ENCODE measurements at regions not wholly inside any gene's neighbourhood (a gene's known extent, or its start where the extent isn't known, plus 50 kb on each side); places are given as distances from the start of the nearest gene placed in this dataset.

DNA sequence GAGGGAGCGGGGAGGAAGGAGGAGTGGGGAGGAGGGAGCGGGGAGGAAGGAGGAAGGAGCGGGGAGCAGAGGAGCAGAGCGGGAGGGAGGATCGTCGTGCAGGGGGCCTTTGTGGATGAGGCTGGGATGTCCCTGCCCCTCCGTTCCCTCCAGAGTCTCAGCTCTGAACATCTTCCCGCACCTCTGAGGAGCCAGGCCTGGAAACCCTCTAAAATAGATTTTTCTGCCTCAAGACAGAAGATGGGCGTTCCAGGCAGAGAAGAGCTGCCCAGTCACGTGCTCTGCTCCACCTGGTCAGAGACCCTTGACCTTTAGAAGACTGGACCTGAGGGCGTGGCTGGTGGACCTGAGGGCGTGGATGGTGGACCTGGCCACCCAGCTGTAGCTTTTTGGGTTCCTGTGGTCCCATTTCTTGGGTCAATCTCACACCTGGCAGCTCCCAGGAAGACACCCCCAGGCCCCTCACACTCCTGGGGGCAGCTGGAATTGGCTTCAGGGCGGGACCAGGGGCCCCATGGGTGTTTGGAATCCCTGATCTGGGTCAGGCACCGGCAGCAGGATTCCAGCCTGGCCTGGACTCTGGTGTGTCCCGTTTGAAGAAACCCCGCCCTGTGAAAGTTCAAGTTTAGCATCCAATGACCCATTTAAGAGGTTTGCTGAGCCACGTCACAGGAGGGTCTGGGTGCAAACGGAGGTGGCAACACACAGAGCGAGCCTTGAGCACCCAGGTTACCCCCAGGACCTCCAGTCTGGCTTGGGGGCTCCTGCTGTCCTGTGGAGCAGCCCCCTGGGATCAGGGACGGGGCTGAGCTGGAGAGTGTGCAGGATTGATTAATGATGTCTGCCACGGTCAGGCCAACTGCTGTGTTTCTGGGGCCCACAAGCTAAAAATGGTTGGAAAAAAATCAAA, 96.9 kb upstream of the BHLHE23 start:
- Mint-ChIP-seq H3K9me3 (peaks cover 0 to 8% (median 3%) of the 10 kb centered on the region in 11 donors), H3K27ac (peak overlapping the region in 7 of 9 donors; percentile 33 to 93 (median 56)), H3K36me3 (peaks cover 0 to 3% (median 0%) of the 10 kb centered on the region in 5 donors), H3K4me3 (peak overlapping the region; percentile 12 to 95 (median 68)), H3K27me3 (no peaks in the 10 kb centered on the region), H3K4me1 (peaks cover 0 to 8% (median 5%) of the 10 kb centered on the region in 7 donors)
- intact Hi-C loops (cut with micrococcal nuclease) = loop anchor here in 1 of 2 donors (2.0 to 10.0 kb wide), 7 partner anchors 75 to 866 kb away; partner anchors contain the start of genes ADRM1, DIDO1, OSBPL2 and RPS21
- no peak for ATAC-seq
- Histone ChIP-seq H3K9me3 (ENCODE audit: control insufficient read depth in 2 of 3, low read length in 3 of 3) (peaks cover 0 to 3% (median 0%) of the 10 kb centered on the region in 3 experiments), H3K36me3 (ENCODE audit: control insufficient read depth in 2 of 3, insufficient read depth in 3 of 3, low read length in 3 of 3) (no peaks in the 10 kb centered on the region), H3K27ac (ENCODE audit: low read depth, low read length) (no peak overlapping the region), H3K4me1 (ENCODE audit: control insufficient read depth in 2 of 2, insufficient read depth in 2 of 2, low read length in 2 of 2) (no peaks in the 10 kb centered on the region), H3K27me3 (ENCODE audit: control insufficient read depth in 2 of 2, insufficient read depth in 2 of 2, low read length in 2 of 2) (no peaks in the 10 kb centered on the region), H3K4me3 (ENCODE audit: low read length) (no peak overlapping the region)
- DNase-seq = peak in 7 of 9 donors; percentile 22 to 53 (median 43)
- POLR2A ChIA-PET = interaction anchor here (1.0 to 1.1 kb wide), 2 partner anchors 166 to 308 kb away, joined by 3 read pairs; partner anchors contain the start of genes GID8 and MRGBP
- CTCF ChIA-PET = interaction anchor here (0.6 to 1.1 kb wide), 2 partner anchors 120 to 872 kb away, joined by 3 read pairs; no protein-coding TSS in a partner anchor

- H3K4me1 ChIP-seq (ENCODE audit: control insufficient read depth in 2 of 2, insufficient read depth in 2 of 2, low read length in 2 of 2) = no peaks in the 10 kb centered on the region
- ATAC-seq (peak; percentile 62), DNase-seq (peak; percentile 44 to 80 (median 72))
- Mint-ChIP-seq H3K4me3 (peak overlapping the region; percentile 79 to 95 (median 88)), H3K36me3 (peaks cover 0 to 3% (median 0%) of the 10 kb centered on the region in 5 donors), H3K27me3 (no peaks in the 10 kb centered on the region), H3K4me1 (peaks cover 0 to 8% (median 5%) of the 10 kb centered on the region in 7 donors), H3K9me3 (peaks cover 0 to 8% (median 0%) of the 10 kb centered on the region in 11 donors), H3K27ac (peak overlapping the region; percentile 86 to 95 (median 93))
- CTCF ChIA-PET = interaction anchor here (1.1 kb wide), 1 partner anchor 121 kb away, joined by 3 read pairs; no protein-coding TSS in a partner anchor
- no peaks in the 10 kb centered on the region for H3K27me3 ChIP-seq (ENCODE audit: control insufficient read depth in 2 of 2, insufficient read depth in 2 of 2, low read length in 2 of 2)
- no peaks in the 10 kb centered on the region for H3K9me3 ChIP-seq (ENCODE audit: control insufficient read depth in 2 of 3, low read length in 3 of 3)
- POLR2A ChIA-PET = interaction anchor here (1.0 to 1.1 kb wide), 2 partner anchors 165 to 307 kb away, joined by 3 read pairs; partner anchors contain the start of genes GID8 and MRGBP
- no peaks in the 10 kb centered on the region for H3K36me3 ChIP-seq (ENCODE audit: control insufficient read depth in 2 of 3, insufficient read depth in 3 of 3, low read length in 3 of 3)
- H3K4me3 ChIP-seq (ENCODE audit: low read length) = peak overlapping the region; percentile 84
- H3K27ac ChIP-seq (ENCODE audit: low read depth, low read length) = peak overlapping the region; percentile 88
- intact Hi-C loops (cut with micrococcal nuclease) = loop anchor here (1.0 to 10.0 kb wide), 8 partner anchors 76 to 866 kb away; partner anchors contain the start of genes YTHDF1 (in 2 of the 2), ADRM1 (in 1 of the 2), DIDO1 (in 1 of the 2) and OSBPL2 (in 1 of the 2)
Observed at GRCh38 chr20:63102721-63103375, 96.1 kb upstream of the BHLHE23 start.

DNA sequence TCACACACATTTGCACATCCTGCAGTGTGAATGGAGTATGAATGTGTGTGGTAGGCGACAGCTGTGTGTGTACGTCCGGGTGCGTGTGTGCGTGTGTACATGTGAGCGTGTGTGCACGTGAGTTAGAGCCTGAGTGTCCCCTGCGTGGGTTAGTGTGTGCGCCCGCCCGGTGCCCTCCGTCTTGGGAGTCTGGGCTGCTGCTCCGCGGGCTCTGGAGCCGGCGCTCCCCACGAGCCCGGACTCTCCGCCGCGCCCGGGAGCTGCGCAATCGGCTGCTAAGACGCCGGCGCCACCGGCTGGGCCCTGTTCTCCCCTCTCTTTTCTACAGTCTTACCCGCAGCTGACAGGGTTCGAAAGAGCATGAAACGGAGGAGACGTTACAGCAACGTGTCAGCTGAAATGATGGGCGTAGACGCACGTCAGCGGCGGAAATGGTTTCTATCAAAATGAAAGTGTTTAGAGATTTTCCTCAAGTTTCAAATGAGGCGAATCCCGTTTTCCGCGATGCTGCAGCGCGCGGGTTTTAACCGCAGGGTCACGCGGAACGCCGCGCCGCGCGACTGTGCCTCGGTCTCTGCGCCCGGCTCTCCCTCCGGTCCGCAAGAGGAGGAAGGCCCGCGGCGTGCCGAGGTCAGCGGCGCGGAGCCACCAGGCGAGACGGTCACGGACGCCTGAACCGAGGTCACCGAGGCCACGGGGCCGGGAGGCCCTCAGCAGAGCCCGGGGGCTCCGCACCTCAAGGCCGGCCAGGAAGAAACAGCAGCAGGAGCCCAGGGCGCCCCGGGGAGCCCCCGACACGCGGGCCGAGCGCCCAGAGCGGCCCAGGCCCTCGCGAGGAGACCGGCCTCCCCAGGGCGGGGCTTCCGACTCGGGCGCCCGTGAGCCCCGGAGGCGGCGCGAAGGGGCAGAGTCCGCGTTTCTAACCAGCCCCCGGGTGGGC, 95.3 kb upstream of the BHLHE23 start:
- H3K27ac Mint-ChIP-seq = peak overlapping the region; percentile 90 to 99 (median 96)
- H3K4me1 ChIP-seq (ENCODE audit: control insufficient read depth in 2 of 2, insufficient read depth in 2 of 2, low read length in 2 of 2) = no peaks in the 10 kb centered on the region
- H3K27ac ChIP-seq (ENCODE audit: low read depth, low read length) = peak overlapping the region; percentile 88
- CTCF ChIA-PET = no interaction called here
- intact Hi-C loops (cut with micrococcal nuclease) = loop anchor here (1.0 to 10.0 kb wide), 8 partner anchors 77 to 865 kb away; partner anchors contain the start of genes YTHDF1 (in 2 of the 2), ADRM1 (in 1 of the 2), DIDO1 (in 1 of the 2) and OSBPL2 (in 1 of the 2)
- no peaks in the 10 kb centered on the region for H3K27me3 ChIP-seq (ENCODE audit: control insufficient read depth in 2 of 2, insufficient read depth in 2 of 2, low read length in 2 of 2)
- H3K9me3 ChIP-seq (ENCODE audit: control insufficient read depth in 2 of 3, low read length in 3 of 3) = no peaks in the 10 kb centered on the region
- POLR2A ChIA-PET = interaction anchor here (0.6 to 1.0 kb wide), 4 partner anchors 76 to 525 kb away, joined by 3 read pairs; no protein-coding TSS in a partner anchor
- ATAC-seq (peak; percentile 76), DNase-seq (peak; percentile 53 to 84 (median 80))
- H3K36me3 ChIP-seq (ENCODE audit: control insufficient read depth in 2 of 3, insufficient read depth in 3 of 3, low read length in 3 of 3) = no peaks in the 10 kb centered on the region
- H3K4me3 ChIP-seq (ENCODE audit: low read length) = peak overlapping the region; percentile 84
- H3K36me3 Mint-ChIP-seq = peaks cover 0 to 3% (median 0%) of the 10 kb centered on the region in 5 donors
- H3K27me3 Mint-ChIP-seq = no peaks in the 10 kb centered on the region
- H3K9me3 Mint-ChIP-seq = peaks cover 0 to 8% (median 0%) of the 10 kb centered on the region in 11 donors
- H3K4me1 Mint-ChIP-seq = peaks cover 0 to 8% (median 5%) of the 10 kb centered on the region in 7 donors
- H3K4me3 Mint-ChIP-seq = peak overlapping the region; percentile 86 to 95 (median 92)

GRCh38 chr20:63100926-63101699, 94.3 kb upstream of the BHLHE23 start:
- Histone ChIP-seq H3K4me3 (ENCODE audit: low read length) (peak overlapping the region; percentile 84), H3K9me3 (ENCODE audit: control insufficient read depth in 2 of 3, low read length in 3 of 3) (no peaks in the 10 kb centered on the region), H3K27me3 (ENCODE audit: control insufficient read depth in 2 of 2, insufficient read depth in 2 of 2, low read length in 2 of 2) (no peaks in the 10 kb centered on the region), H3K27ac (ENCODE audit: low read depth, low read length) (peak overlapping the region; percentile 88), H3K4me1 (ENCODE audit: control insufficient read depth in 2 of 2, insufficient read depth in 2 of 2, low read length in 2 of 2) (no peaks in the 10 kb centered on the region), H3K36me3 (ENCODE audit: control insufficient read depth in 2 of 3, insufficient read depth in 3 of 3, low read length in 3 of 3) (no peaks in the 10 kb centered on the region)
- peaks cover 0 to 8% (median 5%) of the 10 kb centered on the region in 7 donors for H3K4me1 Mint-ChIP-seq
- H3K36me3 Mint-ChIP-seq = peaks cover 0 to 3% (median 0%) of the 10 kb centered on the region in 5 donors
- peak overlapping the region in 8 of 9 donors; percentile 90 to 99 (median 96) for H3K27ac Mint-ChIP-seq
- H3K27me3 Mint-ChIP-seq = no peaks in the 10 kb centered on the region
- POLR2A ChIA-PET = interaction anchor here (0.6 to 1.0 kb wide), 3 partner anchors 75 to 526 kb away, joined by 3 read pairs; no protein-coding TSS in a partner anchor
- peak overlapping the region in 9 of 10 donors; percentile 16 to 95 (median 91) for H3K4me3 Mint-ChIP-seq
- CTCF ChIA-PET = no interaction called here
- intact Hi-C loops (cut with micrococcal nuclease) = loop anchor here in 1 of 2 donors (5.0 to 10.0 kb wide), 5 partner anchors 146 to 864 kb away; partner anchors contain the start of genes ADRM1, DIDO1, OSBPL2 and SLC17A9
- ATAC-seq (no peak), DNase-seq (peak in 3 of 9 donors; percentile 14 to 25 (median 17))
- H3K9me3 Mint-ChIP-seq = peaks cover 0 to 8% (median 0%) of the 10 kb centered on the region in 11 donors

Measured in naive thymus-derived CD4-positive, alpha-beta T cell (primary cell).